BJ (cell line): ENCODE measurements at regions not wholly inside any gene's neighbourhood (a gene's known extent, or its start where the extent isn't known, plus 50 kb on each side); places are given as distances from the start of the nearest gene placed in this dataset.

Experiments
- CTCF ChIA-PET: fragments of 350-600 bp; formaldehyde crosslinking; extraction: SDS; loops from one replicate; lab custom pipeline; 2021; ENCODE audit warnings: antibody characterized with exemption, inconsistent platforms; lab: Yijun Ruan, JAX
- POLR2A ChIA-PET: fragments of 300-600 bp; sonication (Branson Sonifier 250); formaldehyde crosslinking; extraction: SDS; loops from one replicate; lab custom pipeline; 2021; ENCODE audit warnings: antibody characterized with exemption; lab: Charles Lee
- DNase-seq: peaks from one replicate; pipeline ENCODE4 v3.0.0-alpha.2; 2011; ENCODE audit warnings: low read depth
- H3K27me3 ChIP-seq: 2 replicates; pipeline ENCODE4 v1.6.0; 2011; ENCODE audit warnings: low read length; ENCODE audit not compliant: control insufficient read depth, insufficient read depth
- H3K36me3 ChIP-seq: 2 replicates; pipeline ENCODE4 v1.5.1; 2011; ENCODE audit warnings: low read length; ENCODE audit not compliant: control insufficient read depth, insufficient read depth
- H3K4me3 ChIP-seq: 2 replicates; pipeline ENCODE4 v1.5.1; 2011; ENCODE audit warnings: low read depth, mild to moderate bottlenecking, control low read depth, low read length
- CTCF ChIP-seq: IDR thresholded peaks from 2 replicates; pipeline ENCODE4 v1.5.1; 2011; ENCODE audit warnings: low read depth, mild to moderate bottlenecking, control low read depth, inconsistent platforms, low read length, moderate library complexity; ENCODE audit not compliant: insufficient read depth

- no peak for TF ChIP-seq CTCF
- Histone ChIP-seq H3K27me3 (no peaks in the 10 kb centered on the region), H3K4me3 (no peak overlapping the region), H3K36me3 (no peaks in the 10 kb centered on the region)
- CTCF ChIA-PET: no interaction called here
- POLR2A ChIA-PET: no interaction called here
- no peak for DNase-seq
These were observed 468.0 kb upstream of the IL12A start for GRCh38 chr3:159520638-159521037.

GRCh38 chr3:159522276-159522675, 466.4 kb upstream of the IL12A start:
- ChIA-PET CTCF (no interaction called here), POLR2A (no interaction called here)
- H3K4me3 ChIP-seq: no peak overlapping the region
- TF ChIP-seq CTCF: no peak
- no peaks in the 10 kb centered on the region for H3K27me3 ChIP-seq
- no peaks in the 10 kb centered on the region for H3K36me3 ChIP-seq
- no peak for DNase-seq

GRCh38 chr3:159528251-159528895, 460.3 kb upstream of the IL12A start:
- no peak for TF ChIP-seq CTCF
- POLR2A ChIA-PET: no interaction called here
- Histone ChIP-seq H3K4me3 (no peak overlapping the region), H3K36me3 (no peaks in the 10 kb centered on the region), H3K27me3 (no peaks in the 10 kb centered on the region; the same call in 1 of the 2 replicates)
- DNase-seq: no peak
- CTCF ChIA-PET: no interaction called here

- DNase-seq: no peak
- no peaks in the 10 kb centered on the region for H3K36me3 ChIP-seq
- H3K27me3 ChIP-seq: no peaks in the 10 kb centered on the region; the same call in 1 of the 2 replicates
- CTCF ChIA-PET: interaction anchor here (0.7 to 1.1 kb wide), 4 partner anchors 13 to 201 kb away, joined by 3 read pairs; no protein-coding TSS in a partner anchor
- TF ChIP-seq CTCF: no peak
- POLR2A ChIA-PET: no interaction called here
- no peak overlapping the region for H3K4me3 ChIP-seq
These were observed 456.1 kb upstream of the IL12A start for GRCh38 chr3:159532577-159532976.

- H3K27me3 ChIP-seq: no peaks in the 10 kb centered on the region
- ChIA-PET CTCF (no interaction called here), POLR2A (no interaction called here)
- no peak for DNase-seq
- no peak for TF ChIP-seq CTCF
- H3K4me3 ChIP-seq: no peak overlapping the region
- no peaks in the 10 kb centered on the region for H3K36me3 ChIP-seq
These were observed 454.1 kb upstream of the IL12A start for GRCh38 chr3:159534496-159534895.
